ENCODE measurements at regions not wholly inside any gene's neighbourhood (a gene's known extent, or its start where the extent isn't known, plus 50 kb on each side); places are given as distances from the start of the nearest gene placed in this dataset.
A peak's percentile ranks its signal among the peaks of the same experiment; 100 is the strongest.

DNA sequence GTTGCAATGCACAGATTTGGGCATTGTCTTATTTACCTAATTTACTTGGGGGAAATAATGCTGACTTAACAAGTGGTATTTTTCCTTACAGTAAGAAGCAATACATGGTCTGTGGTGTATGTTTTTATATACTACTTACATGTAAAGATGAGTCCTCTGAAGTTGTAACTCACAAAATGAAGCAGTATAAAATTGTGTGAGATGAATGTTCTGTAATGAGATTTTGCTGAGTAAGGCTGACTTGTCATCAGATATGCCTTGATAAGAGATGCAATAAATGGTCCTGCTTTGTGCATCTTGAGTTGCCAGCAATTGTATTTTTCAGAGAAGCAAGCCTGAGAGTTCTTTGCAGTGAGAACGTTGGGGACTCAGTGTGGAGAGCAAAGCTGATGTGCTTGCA is 92.2 kb upstream of the GNAQ start:
- DNase-seq (ENCODE audit: low read depth) = no peak
- no peak overlapping the region for H3K4me3 ChIP-seq (ENCODE audit: low read length)
- no peak for TF ChIP-seq CTCF (conservative IDR thresholded peaks at IDR 0.05; ENCODE audit: low read depth, low read length)

- no peak for TF ChIP-seq CTCF (conservative IDR thresholded peaks at IDR 0.05; ENCODE audit: low read depth, low read length)
- H3K4me3 ChIP-seq (ENCODE audit: low read length) = no peak overlapping the region
- DNase-seq (ENCODE audit: low read depth) = no peak
These were observed 91.0 kb upstream of the GNAQ start for GRCh38 chr9:78122631-78123030.

DNA sequence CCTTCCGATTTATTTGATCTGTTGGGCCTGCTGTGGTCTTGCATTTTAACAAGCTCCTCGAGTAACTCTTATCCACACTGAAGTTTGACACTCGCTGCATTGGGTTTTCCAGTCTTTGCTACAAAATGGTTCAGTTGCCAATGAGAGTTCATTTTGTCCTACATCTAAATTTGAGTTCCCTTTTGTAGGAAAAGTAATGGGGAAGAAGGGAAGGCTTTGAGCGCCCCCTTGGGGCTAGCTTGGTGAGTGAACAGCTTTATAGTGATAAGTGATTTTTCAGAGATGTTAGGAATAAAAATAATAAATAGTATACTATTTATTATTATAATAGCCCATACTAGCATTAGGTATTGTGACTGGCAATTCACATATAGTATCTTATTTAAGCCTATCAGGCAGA is 89.9 kb upstream of the GNAQ start:
- H3K4me3 ChIP-seq (ENCODE audit: low read length) = no peak overlapping the region
- DNase-seq (ENCODE audit: low read depth) = no peak
- peak; percentile 82 for TF ChIP-seq CTCF (conservative IDR thresholded peaks at IDR 0.05; ENCODE audit: low read depth, low read length)

DNA sequence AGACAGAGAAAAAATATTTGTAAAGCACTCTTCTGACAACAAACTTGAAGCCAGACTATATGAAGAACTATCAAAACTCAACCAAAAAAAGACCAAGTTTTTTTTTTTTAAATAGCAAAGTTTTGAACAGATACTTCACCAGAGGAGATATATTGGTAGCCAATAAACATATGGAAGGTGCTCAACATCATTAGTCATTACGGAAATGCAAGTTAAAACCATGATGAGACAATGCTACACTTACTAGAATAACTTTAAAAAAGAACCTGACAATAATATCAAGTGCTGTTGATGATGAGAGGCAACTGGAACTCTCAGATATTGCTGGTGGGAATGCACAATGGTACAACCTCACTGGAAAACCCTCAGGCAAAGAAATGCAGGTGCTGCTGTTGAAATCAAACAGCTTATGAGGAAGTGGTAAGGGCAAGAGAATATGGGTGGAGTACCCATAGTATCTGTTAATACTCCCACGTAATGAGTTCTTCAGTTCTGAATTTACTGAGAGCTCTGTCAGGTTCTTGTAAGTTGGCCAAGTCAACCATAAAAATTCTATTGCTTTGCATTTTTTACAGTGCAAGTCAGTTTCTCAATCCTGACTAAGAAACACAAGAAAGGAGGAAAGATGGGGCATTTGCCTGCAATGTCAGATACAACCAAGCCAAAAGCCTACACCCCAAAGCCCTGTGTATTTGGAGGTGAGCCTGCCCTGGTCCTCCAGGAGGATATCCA is 87.3 kb upstream of the GNAQ start:
- H3K4me3 ChIP-seq (ENCODE audit: low read length) = no peak overlapping the region
- no peak for DNase-seq (ENCODE audit: low read depth)

GRCh38 chr9:78115073-78115472 is 83.5 kb upstream of the GNAQ start:
- peak; percentile 47 for TF ChIP-seq CTCF (conservative IDR thresholded peaks at IDR 0.05; ENCODE audit: low read depth, low read length)
- no peak for DNase-seq (ENCODE audit: low read depth)
- no peak overlapping the region for H3K4me3 ChIP-seq (ENCODE audit: low read length)

More for the DNA sequence above, 87.3 kb upstream of the GNAQ start:
- no peak for TF ChIP-seq CTCF (conservative IDR thresholded peaks at IDR 0.05; ENCODE audit: low read depth, low read length)

DNA sequence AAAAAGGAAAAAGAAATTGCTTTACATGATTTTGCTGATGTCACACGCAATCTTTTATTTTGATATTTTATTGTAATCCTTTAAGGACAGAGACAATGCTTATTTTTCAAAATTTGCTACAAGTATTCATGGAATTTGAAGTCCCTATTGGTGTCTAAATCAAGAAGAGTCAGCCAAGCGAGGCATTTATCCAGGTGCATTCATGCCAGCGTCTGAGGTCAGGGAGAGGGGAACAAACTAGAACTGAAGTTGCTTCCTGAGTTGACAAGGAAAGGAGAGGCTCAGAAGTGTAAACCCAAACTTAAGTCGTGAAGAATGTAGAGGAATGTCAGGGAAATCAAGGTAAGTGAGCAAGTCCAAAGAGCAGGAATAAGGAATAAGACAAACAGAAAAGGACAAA is 83.0 kb upstream of the GNAQ start:
- H3K4me3 ChIP-seq (ENCODE audit: low read length) = no peak overlapping the region
- no peak for TF ChIP-seq CTCF (conservative IDR thresholded peaks at IDR 0.05; ENCODE audit: low read depth, low read length)
- no peak for DNase-seq (ENCODE audit: low read depth)

DNA sequence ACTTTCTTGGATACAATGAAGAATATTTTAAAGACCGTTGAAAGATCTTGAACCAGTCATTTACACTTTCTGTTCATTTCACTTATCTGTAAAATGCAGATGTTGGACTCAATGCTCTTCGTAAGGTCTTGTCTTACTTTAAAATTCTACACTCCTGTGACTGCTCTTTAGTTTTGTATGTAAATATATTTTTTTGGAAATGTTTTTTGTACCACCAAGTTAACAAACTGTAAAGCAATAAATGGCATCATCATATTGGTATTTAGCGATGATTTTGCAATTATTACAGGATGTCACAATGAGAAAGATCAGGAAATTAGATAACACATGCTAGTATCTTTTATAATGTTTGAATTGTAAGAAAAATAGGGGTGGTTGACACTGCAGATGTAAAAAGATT is 80.8 kb upstream of the GNAQ start:
- TF ChIP-seq CTCF (conservative IDR thresholded peaks at IDR 0.05; ENCODE audit: low read depth, low read length) = no peak
- DNase-seq (ENCODE audit: low read depth) = no peak
- no peak overlapping the region for H3K4me3 ChIP-seq (ENCODE audit: low read length)
